GM23338 (cell line): ENCODE measurements at regions not wholly inside any gene's neighbourhood (a gene's known extent, or its start where the extent isn't known, plus 50 kb on each side); places are given as distances from the start of the nearest gene placed in this dataset.
A peak's percentile ranks its signal among the peaks of the same experiment; 100 is the strongest.

ENCODE experiments used
- ATAC-seq: fragments of 200-7000 bp; cut with Tn5 transposase; 3 replicates; pipeline ENCODE4 v1.9.1; 2020
- DNase-seq: peaks from one replicate; pipeline ENCODE4 v3.0.0-alpha.2; 2015; ENCODE audit warnings: low spot score
- H2AFZ ChIP-seq: fragments of 200-600 bp; sonication (generic); 2 replicates; pipeline ENCODE4 v1.8.0; 2016; ENCODE audit warnings: antibody characterized with exemption, mild to moderate bottlenecking, moderate library complexity
- H3F3A ChIP-seq: fragments of 200-600 bp; sonication (generic); replicated peaks from 2 replicates; pipeline ENCODE4 v1.8.0; 2017; ENCODE audit warnings: antibody characterized with exemption, mixed run types, low read depth
- H3K27ac ChIP-seq: fragments of 200-600 bp; sonication (generic); 2 replicates; pipeline ENCODE4 v1.6.1; 2016; ENCODE audit warnings: low read depth
- H3K27me3 ChIP-seq: fragments of 200-600 bp; sonication (generic); 2 replicates; pipeline ENCODE4 v1.8.0; 2016; ENCODE audit warnings: mild to moderate bottlenecking, mixed run types, moderate library complexity; ENCODE audit not compliant: insufficient read depth
- H3K36me3 ChIP-seq: fragments of 200-600 bp; sonication (generic); 2 replicates; pipeline ENCODE4 v1.8.0; 2016; ENCODE audit warnings: mild to moderate bottlenecking; ENCODE audit not compliant: insufficient read depth
- H3K4me1 ChIP-seq: fragments of 200-600 bp; sonication (generic); 2 replicates; pipeline ENCODE4 v1.8.0; 2016; ENCODE audit warnings: mild to moderate bottlenecking, moderate library complexity; ENCODE audit not compliant: insufficient read depth
- H3K4me2 ChIP-seq: fragments of 200-600 bp; sonication (generic); 2 replicates; pipeline ENCODE4 v1.7.1; 2017; ENCODE audit warnings: mixed run types
- H3K4me3 ChIP-seq: fragments of 200-600 bp; sonication (generic); 2 replicates; pipeline ENCODE4 v1.6.1; 2016; ENCODE audit warnings: mixed run types
- H3K79me2 ChIP-seq: fragments of 200-600 bp; sonication (generic); replicated peaks from 2 replicates; pipeline ENCODE4 v1.8.0; 2017; ENCODE audit warnings: mild to moderate bottlenecking; ENCODE audit not compliant: insufficient read depth
- H3K9me2 ChIP-seq: fragments of 200-600 bp; sonication (generic); 2 replicates; pipeline ENCODE4 v1.8.0; 2017; ENCODE audit not compliant: insufficient read depth
- H4K20me1 ChIP-seq: fragments of 200-600 bp; sonication (generic); replicated peaks from 2 replicates; pipeline ENCODE4 v1.8.0; 2017; ENCODE audit warnings: mild to moderate bottlenecking; ENCODE audit not compliant: insufficient read depth
- H3K27ac Mint-ChIP-seq: 2 replicates; pipeline ENCODE4 v1.8.0; 2020; ENCODE audit warnings: inconsistent platforms, mild to moderate bottlenecking, moderate library complexity, mixed read lengths
- H3K27me3 Mint-ChIP-seq: 3 replicates; pipeline ENCODE4 v1.8.0; 2022; ENCODE audit warnings: low read depth, mild to moderate bottlenecking, moderate library complexity, mixed read lengths, inconsistent platforms; ENCODE audit not compliant: insufficient read depth, poor library complexity
- H3K36me3 Mint-ChIP-seq: 3 replicates; pipeline ENCODE4 v1.8.0; 2021; ENCODE audit warnings: low read depth, mild to moderate bottlenecking, inconsistent platforms, moderate library complexity, mixed read lengths
- H3K4me1 Mint-ChIP-seq: 3 replicates; pipeline ENCODE4 v1.8.0; 2020; ENCODE audit warnings: mild to moderate bottlenecking, inconsistent platforms, mixed read lengths
- H3K4me3 Mint-ChIP-seq: 3 replicates; pipeline ENCODE4 v1.8.0; 2021; ENCODE audit warnings: moderate library complexity, mild to moderate bottlenecking, inconsistent platforms, mixed read lengths
- H3K9me3 Mint-ChIP-seq: 3 replicates; pipeline ENCODE4 v1.8.0; 2020; ENCODE audit warnings: moderate library complexity, mild to moderate bottlenecking, inconsistent platforms, mixed read lengths
- CREB1 ChIP-seq: fragments of 250-450 bp; sonication (Bioruptor Pico); IDR thresholded peaks from 2 replicates; pipeline ENCODE4 v1.5.0; 2020; ENCODE audit warnings: low read depth, mild to moderate bottlenecking, moderate library complexity
- EZH2 ChIP-seq: fragments of 200-600 bp; sonication (generic); IDR thresholded peaks from one replicate; pipeline ENCODE4 v1.8.0; 2017; ENCODE audit warnings: antibody characterized with exemption, mild to moderate bottlenecking, low read depth; ENCODE audit not compliant: unreplicated experiment
- EZH2phosphoT487 ChIP-seq: fragments of 200-600 bp; sonication (generic); IDR thresholded peaks from one replicate; pipeline ENCODE4 v1.8.1; 2018; ENCODE audit warnings: antibody characterized with exemption; ENCODE audit not compliant: unreplicated experiment
- JUNB ChIP-seq: IDR thresholded peaks from one replicate; pipeline ENCODE4 v1.6.1; 2016; ENCODE audit warnings: antibody characterized with exemption; ENCODE audit not compliant: unreplicated experiment
- NANOG ChIP-seq: IDR thresholded peaks from 2 replicates; pipeline ENCODE4 v1.6.1; 2016; ENCODE audit warnings: antibody characterized with exemption, borderline replicate concordance
- POLR2AphosphoS5 ChIP-seq: IDR thresholded peaks from 2 replicates; pipeline ENCODE4 v1.6.1; 2016; ENCODE audit warnings: antibody characterized with exemption, low read depth
- STAT1 ChIP-seq: IDR thresholded peaks from one replicate; pipeline ENCODE4 v1.6.1; 2016; ENCODE audit warnings: antibody characterized with exemption; ENCODE audit not compliant: unreplicated experiment
- ZNF114 ChIP-seq: fragments of 250-450 bp; sonication (Bioruptor Pico); IDR thresholded peaks from 2 replicates; pipeline ENCODE4 v1.5.0; 2020; ENCODE audit warnings: mild to moderate bottlenecking, moderate library complexity
- ZNF331 ChIP-seq: fragments of 250-450 bp; sonication (Bioruptor Pico); IDR thresholded peaks from 2 replicates; pipeline ENCODE4 v1.5.0; 2020; ENCODE audit warnings: low read depth, mild to moderate bottlenecking, moderate library complexity
- TF ChIP-seq, protein P1 (sequence below), 2 experiments: fragments of 200-600 bp in 1 of 2; sonication (generic) in 1 of 2; conservative IDR thresholded peaks; 2 replicates each; pipeline versions ENCODE4 v1.5.1 to v1.6.1; 2016 to 2017; ENCODE audit warnings: antibody characterized with exemption in 2 of 2, low read depth in 2 of 2, mild to moderate bottlenecking in 2 of 2, moderate library complexity in 1 of 2
- TF ChIP-seq, protein P2 (sequence below): IDR thresholded peaks from 2 replicates; pipeline ENCODE4 v1.6.1; 2016; ENCODE audit warnings: antibody characterized with exemption
- TF ChIP-seq, protein P3 (sequence below): IDR thresholded peaks from one replicate; pipeline ENCODE4 v1.6.1; 2018; ENCODE audit warnings: antibody characterized with exemption; ENCODE audit not compliant: unreplicated experiment
- TF ChIP-seq, protein P4 (sequence below): fragments of 250-450 bp; sonication (Bioruptor Pico); IDR thresholded peaks from 2 replicates; pipeline ENCODE4 v1.5.0; 2020; ENCODE audit warnings: mild to moderate bottlenecking, moderate library complexity

DNA sequence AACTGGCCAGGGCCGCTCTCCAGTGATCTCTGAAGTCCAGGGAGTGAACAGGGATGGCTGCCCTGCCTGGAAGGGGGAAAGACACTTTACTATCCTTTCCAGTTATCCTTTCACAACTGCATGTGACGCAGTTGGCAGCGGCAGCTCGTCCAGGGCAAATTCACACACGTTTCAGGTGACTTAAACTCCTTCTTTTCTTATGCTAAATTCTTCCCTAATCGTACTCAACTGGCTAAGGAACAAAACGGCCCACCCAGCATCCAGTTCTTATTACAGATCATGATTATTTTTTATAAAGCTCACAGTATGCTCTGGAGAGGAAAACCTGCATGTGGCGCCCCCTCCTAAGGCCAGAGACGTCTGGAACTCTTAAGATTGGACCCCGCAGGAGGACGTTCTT is 767.1 kb downstream of the UQCRFS1 start:
- peak overlapping the region; percentile 49 for H3K4me2 ChIP-seq
- H3K27me3 Mint-ChIP-seq = peaks cover 9% of the 10 kb centered on the region
- peaks cover 24% of the 10 kb centered on the region for H3K4me1 ChIP-seq
- peaks cover 4% of the 10 kb centered on the region; the same call in 1 of the 3 replicates for H3K36me3 Mint-ChIP-seq
- H3K4me1 Mint-ChIP-seq = peaks cover 46% of the 10 kb centered on the region
- 0 out of 2 replicates have a peak overlapping the region, but pooled peaks have one; percentile 14 for H2AFZ ChIP-seq
- no peaks in the 10 kb centered on the region for H3K9me2 ChIP-seq
- no peaks in the 10 kb centered on the region for H3F3A ChIP-seq
- H3K4me3 Mint-ChIP-seq = no peak overlapping the region
- H3K4me3 ChIP-seq = no peak overlapping the region; the same call in 1 of the 2 replicates
- DNase-seq (peak; percentile 54), ATAC-seq (no peak)
- H3K27ac Mint-ChIP-seq = no peak overlapping the region
- H3K9me3 Mint-ChIP-seq = no peaks in the 10 kb centered on the region; the same call in 2 of the 3 replicates
- no peaks in the 10 kb centered on the region for H3K36me3 ChIP-seq
- H3K27ac ChIP-seq = peak overlapping the region; percentile 33
- H4K20me1 ChIP-seq = no peaks in the 10 kb centered on the region
- TF ChIP-seq ZNF114 (CRISPR knock-in tag) (no peak), JUNB (no peak), POLR2AphosphoS5 (no peak), EZH2phosphoT487 (no peak), ZNF331 (CRISPR knock-in tag) (no peak), NANOG (no peak), CREB1 (CRISPR knock-in tag) (no peak), STAT1 (no peak), EZH2 (no peak)
- TF ChIP-seq, protein P1, sequence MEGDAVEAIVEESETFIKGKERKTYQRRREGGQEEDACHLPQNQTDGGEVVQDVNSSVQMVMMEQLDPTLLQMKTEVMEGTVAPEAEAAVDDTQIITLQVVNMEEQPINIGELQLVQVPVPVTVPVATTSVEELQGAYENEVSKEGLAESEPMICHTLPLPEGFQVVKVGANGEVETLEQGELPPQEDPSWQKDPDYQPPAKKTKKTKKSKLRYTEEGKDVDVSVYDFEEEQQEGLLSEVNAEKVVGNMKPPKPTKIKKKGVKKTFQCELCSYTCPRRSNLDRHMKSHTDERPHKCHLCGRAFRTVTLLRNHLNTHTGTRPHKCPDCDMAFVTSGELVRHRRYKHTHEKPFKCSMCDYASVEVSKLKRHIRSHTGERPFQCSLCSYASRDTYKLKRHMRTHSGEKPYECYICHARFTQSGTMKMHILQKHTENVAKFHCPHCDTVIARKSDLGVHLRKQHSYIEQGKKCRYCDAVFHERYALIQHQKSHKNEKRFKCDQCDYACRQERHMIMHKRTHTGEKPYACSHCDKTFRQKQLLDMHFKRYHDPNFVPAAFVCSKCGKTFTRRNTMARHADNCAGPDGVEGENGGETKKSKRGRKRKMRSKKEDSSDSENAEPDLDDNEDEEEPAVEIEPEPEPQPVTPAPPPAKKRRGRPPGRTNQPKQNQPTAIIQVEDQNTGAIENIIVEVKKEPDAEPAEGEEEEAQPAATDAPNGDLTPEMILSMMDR (conservative IDR thresholded peaks at IDR 0.05; ENCODE audit: low read depth in 2 of 2) = no peak
- TF ChIP-seq, protein P2, sequence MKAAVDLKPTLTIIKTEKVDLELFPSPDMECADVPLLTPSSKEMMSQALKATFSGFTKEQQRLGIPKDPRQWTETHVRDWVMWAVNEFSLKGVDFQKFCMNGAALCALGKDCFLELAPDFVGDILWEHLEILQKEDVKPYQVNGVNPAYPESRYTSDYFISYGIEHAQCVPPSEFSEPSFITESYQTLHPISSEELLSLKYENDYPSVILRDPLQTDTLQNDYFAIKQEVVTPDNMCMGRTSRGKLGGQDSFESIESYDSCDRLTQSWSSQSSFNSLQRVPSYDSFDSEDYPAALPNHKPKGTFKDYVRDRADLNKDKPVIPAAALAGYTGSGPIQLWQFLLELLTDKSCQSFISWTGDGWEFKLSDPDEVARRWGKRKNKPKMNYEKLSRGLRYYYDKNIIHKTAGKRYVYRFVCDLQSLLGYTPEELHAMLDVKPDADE = no peak
- TF ChIP-seq, protein P3, sequence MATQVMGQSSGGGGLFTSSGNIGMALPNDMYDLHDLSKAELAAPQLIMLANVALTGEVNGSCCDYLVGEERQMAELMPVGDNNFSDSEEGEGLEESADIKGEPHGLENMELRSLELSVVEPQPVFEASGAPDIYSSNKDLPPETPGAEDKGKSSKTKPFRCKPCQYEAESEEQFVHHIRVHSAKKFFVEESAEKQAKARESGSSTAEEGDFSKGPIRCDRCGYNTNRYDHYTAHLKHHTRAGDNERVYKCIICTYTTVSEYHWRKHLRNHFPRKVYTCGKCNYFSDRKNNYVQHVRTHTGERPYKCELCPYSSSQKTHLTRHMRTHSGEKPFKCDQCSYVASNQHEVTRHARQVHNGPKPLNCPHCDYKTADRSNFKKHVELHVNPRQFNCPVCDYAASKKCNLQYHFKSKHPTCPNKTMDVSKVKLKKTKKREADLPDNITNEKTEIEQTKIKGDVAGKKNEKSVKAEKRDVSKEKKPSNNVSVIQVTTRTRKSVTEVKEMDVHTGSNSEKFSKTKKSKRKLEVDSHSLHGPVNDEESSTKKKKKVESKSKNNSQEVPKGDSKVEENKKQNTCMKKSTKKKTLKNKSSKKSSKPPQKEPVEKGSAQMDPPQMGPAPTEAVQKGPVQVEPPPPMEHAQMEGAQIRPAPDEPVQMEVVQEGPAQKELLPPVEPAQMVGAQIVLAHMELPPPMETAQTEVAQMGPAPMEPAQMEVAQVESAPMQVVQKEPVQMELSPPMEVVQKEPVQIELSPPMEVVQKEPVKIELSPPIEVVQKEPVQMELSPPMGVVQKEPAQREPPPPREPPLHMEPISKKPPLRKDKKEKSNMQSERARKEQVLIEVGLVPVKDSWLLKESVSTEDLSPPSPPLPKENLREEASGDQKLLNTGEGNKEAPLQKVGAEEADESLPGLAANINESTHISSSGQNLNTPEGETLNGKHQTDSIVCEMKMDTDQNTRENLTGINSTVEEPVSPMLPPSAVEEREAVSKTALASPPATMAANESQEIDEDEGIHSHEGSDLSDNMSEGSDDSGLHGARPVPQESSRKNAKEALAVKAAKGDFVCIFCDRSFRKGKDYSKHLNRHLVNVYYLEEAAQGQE = no peak
- TF ChIP-seq, protein P4, sequence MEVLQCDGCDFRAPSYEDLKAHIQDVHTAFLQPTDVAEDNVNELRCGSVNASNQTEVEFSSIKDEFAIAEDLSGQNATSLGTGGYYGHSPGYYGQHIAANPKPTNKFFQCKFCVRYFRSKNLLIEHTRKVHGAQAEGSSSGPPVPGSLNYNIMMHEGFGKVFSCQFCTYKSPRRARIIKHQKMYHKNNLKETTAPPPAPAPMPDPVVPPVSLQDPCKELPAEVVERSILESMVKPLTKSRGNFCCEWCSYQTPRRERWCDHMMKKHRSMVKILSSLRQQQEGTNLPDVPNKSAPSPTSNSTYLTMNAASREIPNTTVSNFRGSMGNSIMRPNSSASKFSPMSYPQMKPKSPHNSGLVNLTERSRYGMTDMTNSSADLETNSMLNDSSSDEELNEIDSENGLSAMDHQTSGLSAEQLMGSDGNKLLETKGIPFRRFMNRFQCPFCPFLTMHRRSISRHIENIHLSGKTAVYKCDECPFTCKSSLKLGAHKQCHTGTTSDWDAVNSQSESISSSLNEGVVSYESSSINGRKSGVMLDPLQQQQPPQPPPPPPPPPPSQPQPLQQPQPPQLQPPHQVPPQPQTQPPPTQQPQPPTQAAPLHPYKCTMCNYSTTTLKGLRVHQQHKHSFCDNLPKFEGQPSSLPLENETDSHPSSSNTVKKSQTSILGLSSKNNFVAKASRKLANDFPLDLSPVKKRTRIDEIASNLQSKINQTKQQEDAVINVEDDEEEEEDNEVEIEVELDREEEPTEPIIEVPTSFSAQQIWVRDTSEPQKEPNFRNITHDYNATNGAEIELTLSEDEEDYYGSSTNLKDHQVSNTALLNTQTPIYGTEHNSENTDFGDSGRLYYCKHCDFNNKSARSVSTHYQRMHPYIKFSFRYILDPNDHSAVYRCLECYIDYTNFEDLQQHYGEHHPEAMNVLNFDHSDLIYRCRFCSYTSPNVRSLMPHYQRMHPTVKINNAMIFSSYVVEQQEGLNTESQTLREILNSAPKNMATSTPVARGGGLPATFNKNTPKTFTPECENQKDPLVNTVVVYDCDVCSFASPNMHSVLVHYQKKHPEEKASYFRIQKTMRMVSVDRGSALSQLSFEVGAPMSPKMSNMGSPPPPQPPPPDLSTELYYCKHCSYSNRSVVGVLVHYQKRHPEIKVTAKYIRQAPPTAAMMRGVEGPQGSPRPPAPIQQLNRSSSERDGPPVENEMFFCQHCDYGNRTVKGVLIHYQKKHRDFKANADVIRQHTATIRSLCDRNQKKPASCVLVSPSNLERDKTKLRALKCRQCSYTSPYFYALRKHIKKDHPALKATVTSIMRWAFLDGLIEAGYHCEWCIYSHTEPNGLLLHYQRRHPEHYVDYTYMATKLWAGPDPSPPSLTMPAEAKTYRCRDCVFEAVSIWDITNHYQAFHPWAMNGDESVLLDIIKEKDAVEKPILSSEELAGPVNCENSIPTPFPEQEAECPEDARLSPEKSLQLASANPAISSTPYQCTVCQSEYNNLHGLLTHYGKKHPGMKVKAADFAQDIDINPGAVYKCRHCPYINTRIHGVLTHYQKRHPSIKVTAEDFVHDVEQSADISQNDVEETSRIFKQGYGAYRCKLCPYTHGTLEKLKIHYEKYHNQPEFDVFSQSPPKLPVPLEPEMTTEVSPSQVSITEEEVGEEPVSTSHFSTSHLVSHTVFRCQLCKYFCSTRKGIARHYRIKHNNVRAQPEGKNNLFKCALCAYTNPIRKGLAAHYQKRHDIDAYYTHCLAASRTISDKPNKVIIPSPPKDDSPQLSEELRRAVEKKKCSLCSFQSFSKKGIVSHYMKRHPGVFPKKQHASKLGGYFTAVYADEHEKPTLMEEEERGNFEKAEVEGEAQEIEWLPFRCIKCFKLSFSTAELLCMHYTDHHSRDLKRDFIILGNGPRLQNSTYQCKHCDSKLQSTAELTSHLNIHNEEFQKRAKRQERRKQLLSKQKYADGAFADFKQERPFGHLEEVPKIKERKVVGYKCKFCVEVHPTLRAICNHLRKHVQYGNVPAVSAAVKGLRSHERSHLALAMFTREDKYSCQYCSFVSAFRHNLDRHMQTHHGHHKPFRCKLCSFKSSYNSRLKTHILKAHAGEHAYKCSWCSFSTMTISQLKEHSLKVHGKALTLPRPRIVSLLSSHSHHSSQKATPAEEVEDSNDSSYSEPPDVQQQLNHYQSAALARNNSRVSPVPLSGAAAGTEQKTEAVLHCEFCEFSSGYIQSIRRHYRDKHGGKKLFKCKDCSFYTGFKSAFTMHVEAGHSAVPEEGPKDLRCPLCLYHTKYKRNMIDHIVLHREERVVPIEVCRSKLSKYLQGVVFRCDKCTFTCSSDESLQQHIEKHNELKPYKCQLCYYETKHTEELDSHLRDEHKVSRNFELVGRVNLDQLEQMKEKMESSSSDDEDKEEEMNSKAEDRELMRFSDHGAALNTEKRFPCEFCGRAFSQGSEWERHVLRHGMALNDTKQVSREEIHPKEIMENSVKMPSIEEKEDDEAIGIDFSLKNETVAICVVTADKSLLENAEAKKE (CRISPR knock-in tag) = no peak
- no peaks in the 10 kb centered on the region for H3K27me3 ChIP-seq
- no peaks in the 10 kb centered on the region for H3K79me2 ChIP-seq
